Anterior cingulate cortex (tissue), 58 donors: ENCODE measurements at regions not wholly inside any gene's neighbourhood (a gene's known extent, or its start where the extent isn't known, plus 50 kb on each side); places are given as distances from the start of the nearest gene placed in this dataset.

Experiments
- DNase-seq, 58 donors: peaks; one replicate each; lab custom pipeline; 2025; lab: John Stamatoyannopoulos, UW

- DNase-seq: no peak
Measured at GRCh38 chr7:17207220-17207619, 91.2 kb upstream of the AHR start.

- no peak for DNase-seq
Measured at GRCh38 chr7:17209101-17209500, 89.4 kb upstream of the AHR start.

- DNase-seq: no peak
Measured at GRCh38 chr7:17211307-17211836, 87.1 kb upstream of the AHR start.

- no peak for DNase-seq
Measured at GRCh38 chr7:17212188-17212587, 86.3 kb upstream of the AHR start.

- no peak for DNase-seq
Measured at GRCh38 chr7:17227766-17228490, 70.5 kb upstream of the AHR start.

GRCh38 chr7:17229228-17229627 lies 69.2 kb upstream of the AHR start:
- no peak for DNase-seq

GRCh38 chr7:17230099-17230807 lies 68.2 kb upstream of the AHR start:
- DNase-seq: no peak

- DNase-seq: no peak
Measured at GRCh38 chr7:17233603-17234002, 64.8 kb upstream of the AHR start.

GRCh38 chr7:17234030-17234397 lies 64.4 kb upstream of the AHR start:
- DNase-seq: peak in 4 of 58 donors; percentile 1 to 11 (median 5)

- peak in 10 of 58 donors; percentile 0 to 50 (median 8) for DNase-seq
Measured at GRCh38 chr7:17234398-17235031, 63.9 kb upstream of the AHR start.

- DNase-seq: no peak
Measured at GRCh38 chr7:17236171-17236570, 62.3 kb upstream of the AHR start.

GRCh38 chr7:17236603-17237002 lies 61.8 kb upstream of the AHR start:
- DNase-seq: no peak

- no peak for DNase-seq
Measured at GRCh38 chr7:17239046-17239445, 59.4 kb upstream of the AHR start.

- DNase-seq: no peak
Measured at GRCh38 chr7:17239683-17240521, 58.5 kb upstream of the AHR start.

GRCh38 chr7:17242504-17242903 lies 55.9 kb upstream of the AHR start:
- DNase-seq: no peak

- no peak for DNase-seq
Measured at GRCh38 chr7:17244786-17245185, 53.7 kb upstream of the AHR start.

GRCh38 chr7:17247357-17247756 lies 51.1 kb upstream of the AHR start:
- DNase-seq: no peak

GRCh38 chr7:17248527-17248926 lies 49.9 kb upstream of the AHR start:
- no peak for DNase-seq
